ENCODE measurements at regions not wholly inside any gene's neighbourhood (a gene's known extent, or its start where the extent isn't known, plus 50 kb on each side); places are given as distances from the start of the nearest gene placed in this dataset.

GRCh38 chr6:44062771-44063560 is 64.3 kb downstream of the MRPL14 start:
- Histone ChIP-seq H3K9ac (ENCODE audit: low read depth, low read length) (no peak overlapping the region), H3K36me3 (ENCODE audit: insufficient read depth, low read depth, low read length) (no peaks in the 10 kb centered on the region), H3K4me3 (ENCODE audit: low read length) (no peak overlapping the region), H3K27me3 (ENCODE audit: insufficient read depth, low read length) (no peaks in the 10 kb centered on the region), H3K4me1 (ENCODE audit: insufficient read depth, low read length) (peaks cover under 1% of the 10 kb centered on the region; the same call in 1 of the 2 replicates), H3K9me3 (ENCODE audit: insufficient read depth, low read depth, low read length) (0 out of 2 replicates have a peak, but pooled peaks cover 5% of the 10 kb centered on the region), H3K27ac (ENCODE audit: low read length) (no peak overlapping the region)

GRCh38 chr6:44062105-44062770 is 65.0 kb downstream of the MRPL14 start:
- H3K36me3 ChIP-seq (ENCODE audit: insufficient read depth, low read depth, low read length): no peaks in the 10 kb centered on the region
- H3K27ac ChIP-seq (ENCODE audit: low read length): no peak overlapping the region
- no peak overlapping the region for H3K4me3 ChIP-seq (ENCODE audit: low read length)
- no peaks in the 10 kb centered on the region for H3K27me3 ChIP-seq (ENCODE audit: insufficient read depth, low read length)
- no peaks in the 10 kb centered on the region for H3K4me1 ChIP-seq (ENCODE audit: insufficient read depth, low read length)
- H3K9me3 ChIP-seq (ENCODE audit: insufficient read depth, low read depth, low read length): 0 out of 2 replicates have a peak, but pooled peaks cover 5% of the 10 kb centered on the region
- no peak overlapping the region for H3K9ac ChIP-seq (ENCODE audit: low read depth, low read length)

- Histone ChIP-seq H3K4me3 (ENCODE audit: low read length) (no peak overlapping the region), H3K9me3 (ENCODE audit: insufficient read depth, low read depth, low read length) (0 out of 2 replicates have a peak, but pooled peaks cover 5% of the 10 kb centered on the region), H3K36me3 (ENCODE audit: insufficient read depth, low read depth, low read length) (no peaks in the 10 kb centered on the region), H3K27ac (ENCODE audit: low read length) (no peak overlapping the region), H3K4me1 (ENCODE audit: insufficient read depth, low read length) (no peaks in the 10 kb centered on the region), H3K9ac (ENCODE audit: low read depth, low read length) (no peak overlapping the region), H3K27me3 (ENCODE audit: insufficient read depth, low read length) (no peaks in the 10 kb centered on the region)
These were observed 65.7 kb downstream of the MRPL14 start for GRCh38 chr6:44061375-44062104.

- Histone ChIP-seq H3K9ac (ENCODE audit: low read depth, low read length) (no peak overlapping the region), H3K36me3 (ENCODE audit: insufficient read depth, low read depth, low read length) (no peaks in the 10 kb centered on the region), H3K9me3 (ENCODE audit: insufficient read depth, low read depth, low read length) (0 out of 2 replicates have a peak, but pooled peaks cover 5% of the 10 kb centered on the region), H3K4me1 (ENCODE audit: insufficient read depth, low read length) (no peaks in the 10 kb centered on the region), H3K27ac (ENCODE audit: low read length) (no peak overlapping the region), H3K27me3 (ENCODE audit: insufficient read depth, low read length) (no peaks in the 10 kb centered on the region), H3K4me3 (ENCODE audit: low read length) (no peak overlapping the region)
These were observed 66.5 kb downstream of the MRPL14 start for GRCh38 chr6:44060612-44061374.

- H3K9ac ChIP-seq (ENCODE audit: low read depth, low read length): no peak overlapping the region
- H3K4me1 ChIP-seq (ENCODE audit: insufficient read depth, low read length): no peaks in the 10 kb centered on the region
- H3K4me3 ChIP-seq (ENCODE audit: low read length): no peak overlapping the region
- no peak overlapping the region for H3K27ac ChIP-seq (ENCODE audit: low read length)
- H3K9me3 ChIP-seq (ENCODE audit: insufficient read depth, low read depth, low read length): 0 out of 2 replicates have a peak, but pooled peaks cover 5% of the 10 kb centered on the region
- no peaks in the 10 kb centered on the region for H3K36me3 ChIP-seq (ENCODE audit: insufficient read depth, low read depth, low read length)
- no peaks in the 10 kb centered on the region for H3K27me3 ChIP-seq (ENCODE audit: insufficient read depth, low read length)
These were observed 67.6 kb downstream of the MRPL14 start for GRCh38 chr6:44059359-44060346.

- Histone ChIP-seq H3K36me3 (ENCODE audit: insufficient read depth, low read depth, low read length) (no peaks in the 10 kb centered on the region), H3K27ac (ENCODE audit: low read length) (no peak overlapping the region), H3K27me3 (ENCODE audit: insufficient read depth, low read length) (no peaks in the 10 kb centered on the region), H3K4me3 (ENCODE audit: low read length) (no peak overlapping the region), H3K9me3 (ENCODE audit: insufficient read depth, low read depth, low read length) (0 out of 2 replicates have a peak, but pooled peaks cover 5% of the 10 kb centered on the region), H3K4me1 (ENCODE audit: insufficient read depth, low read length) (no peaks in the 10 kb centered on the region; the same call in 1 of the 2 replicates), H3K9ac (ENCODE audit: low read depth, low read length) (no peak overlapping the region)
These were observed 68.5 kb downstream of the MRPL14 start for GRCh38 chr6:44058617-44059358.

- no peak overlapping the region for H3K9ac ChIP-seq (ENCODE audit: low read depth, low read length)
These were observed 69.2 kb downstream of the MRPL14 start for GRCh38 chr6:44057931-44058616.

GRCh38 chr6:44057238-44057930 is 69.9 kb downstream of the MRPL14 start:
- Histone ChIP-seq H3K27me3 (ENCODE audit: insufficient read depth, low read length) (no peaks in the 10 kb centered on the region), H3K4me3 (ENCODE audit: low read length) (no peak overlapping the region), H3K9me3 (ENCODE audit: insufficient read depth, low read depth, low read length) (0 out of 2 replicates have a peak, but pooled peaks cover 5% of the 10 kb centered on the region), H3K9ac (ENCODE audit: low read depth, low read length) (no peak overlapping the region), H3K4me1 (ENCODE audit: insufficient read depth, low read length) (no peaks in the 10 kb centered on the region; the same call in none of the 2 replicates), H3K27ac (ENCODE audit: low read length) (no peak overlapping the region), H3K36me3 (ENCODE audit: insufficient read depth, low read depth, low read length) (no peaks in the 10 kb centered on the region)

More at GRCh38 chr6:44057931-44058616, 69.2 kb downstream of the MRPL14 start:
- no peak overlapping the region for H3K27ac ChIP-seq (ENCODE audit: low read length)
- H3K4me1 ChIP-seq (ENCODE audit: insufficient read depth, low read length): no peaks in the 10 kb centered on the region; the same call in 1 of the 2 replicates
- no peaks in the 10 kb centered on the region for H3K27me3 ChIP-seq (ENCODE audit: insufficient read depth, low read length)
- no peak overlapping the region for H3K4me3 ChIP-seq (ENCODE audit: low read length)
- no peaks in the 10 kb centered on the region for H3K36me3 ChIP-seq (ENCODE audit: insufficient read depth, low read depth, low read length)
- 0 out of 2 replicates have a peak, but pooled peaks cover 5% of the 10 kb centered on the region for H3K9me3 ChIP-seq (ENCODE audit: insufficient read depth, low read depth, low read length)

Data from iPS-20b (cell line).